Heart right ventricle (tissue), 16 donors: ENCODE measurements at regions not wholly inside any gene's neighbourhood (a gene's known extent, or its start where the extent isn't known, plus 50 kb on each side); places are given as distances from the start of the nearest gene placed in this dataset.

ENCODE experiments used
- ATAC-seq, 8 donors: fragments of 200-7000 bp; cut with Tn5 transposase; one replicate each; pipeline ENCODE4 v1.9.1; 2020; ENCODE audit warnings: mild to moderate bottlenecking in 8 of 8, moderate library complexity in 8 of 8, moderate number of reproducible peaks in 1 of 8
- DNase-seq, 2 donors: peaks; one replicate each; pipeline ENCODE4 v3.0.0-alpha.2; 2020
- H3K27ac ChIP-seq, 10 donors: fragments of 200-600 bp; sonication (generic) in 2 of 10; one replicate each; pipeline versions ENCODE4 v1.5.0 to v1.8.0; 2020 to 2022; ENCODE audit warnings: mild to moderate bottlenecking in 3 of 10
- H3K27me3 ChIP-seq, 7 donors: fragments of 200-600 bp; one replicate each; pipeline ENCODE4 v1.8.0; 2021 to 2022; ENCODE audit warnings: mild to moderate bottlenecking in 2 of 7
- H3K36me3 ChIP-seq, 9 donors: fragments of 200-600 bp; sonication (generic) in 1 of 9; one replicate each; pipeline versions ENCODE4 v1.5.0 to v1.8.0; 2020 to 2022; ENCODE audit warnings: mild to moderate bottlenecking in 2 of 9
- H3K4me1 ChIP-seq, 9 donors: fragments of 200-600 bp; sonication (generic) in 1 of 9; one replicate each; pipeline versions ENCODE4 v1.5.0 to v1.8.0; 2020 to 2022; ENCODE audit warnings: mild to moderate bottlenecking in 4 of 9
- H3K4me3 ChIP-seq, 10 donors: fragments of 200-600 bp; sonication (generic) in 2 of 10; one replicate each; pipeline versions ENCODE4 v1.5.0 to v1.8.0; 2020 to 2022; ENCODE audit warnings: mild to moderate bottlenecking in 7 of 10, moderate library complexity in 2 of 10
- H3K9me3 ChIP-seq, 11 donors: fragments of 200-600 bp in 10 of 11; sonication (generic) in 2 of 11; one replicate each; pipeline versions ENCODE4 v1.5.0 to v1.8.0; 2013 to 2022; ENCODE audit warnings: mild to moderate bottlenecking in 2 of 11, control low read depth in 1 of 11, moderate library complexity in 1 of 11
- CTCF ChIP-seq, 9 donors: fragments of 200-600 bp; sonication (generic) in 2 of 9; IDR thresholded peaks; one replicate each; pipeline versions ENCODE4 v1.5.0 to v1.8.0; 2021 to 2022; ENCODE audit warnings: antibody characterized with exemption in 9 of 9, mild to moderate bottlenecking in 5 of 9, moderate library complexity in 1 of 9
- whole genome bisulfite sequencing, 2 donors: extraction: QIAGEN DNeasy Blood & Tissue Kit; methylation state at CpG; one replicate each; pipeline ENCODE4 v1.1.7; 2013; ENCODE audit warnings: inconsistent platforms in 1 of 2; 5-methylcytosine and 5-hydroxymethylcytosine counted together
- intact Hi-C, 10 donors: fragments of 100-400 bp; cut with DNase I; formaldehyde crosslinking; loops; one replicate each; pipeline versions ENCODE4 v1.11.1 to v1.14.2; 2022
- donor health status: Arrhythmogenic right ventricular cardiomyopathy.
- donor health status: ischemic (EF 13 %, LVEDD 7.1; RV severe dilation, severe dysfunction).
- donor health status: healthy with polysubstance abuse.
- donor health status: DM: no; HTN: yes; CAD: no.
- donor health status: DM: no; HTN: no; CAD: no.
- donor health status: ischemic (EF 25% LVEDD 6.9; RV normal size, moderate dysfunction).
- donor health status: ischemic (EF 25% LVEDD 5.7; RV mildly dilated, moderate dysfunction).
- donor health status: healthy.
- donor health status: DM: yes; HTN: yes; CAD: no.
- donor health status: Ischemic cardiomyopathy.
- donor health status: ischemic (EF 35%, LVEDD 5.7; RV mildly dilated, moderate dysfunction).
- donor health status: nonischemic (EF 11% LVEDD 7.7; RV severe dilation, severe dysfunction).
- donor health status: DM: yes; HTN: yes; CAD: no.
- donor health status: PGD.
- donor health status: ischemic (EF 29% LVEDD 5.4; RV normal size, mild dysfunction).
- donor health status: nonischemic (EF 23%, LVEDD 6.1; RV moderate dilation, normal function).

- H3K27ac ChIP-seq, result no peak overlapping the region
- no peaks in the 10 kb centered on the region for H3K4me1 ChIP-seq
- no peak overlapping the region for H3K4me3 ChIP-seq
- 65 to 82% methylated on average over 6 of the region's 6 CpGs for WGBS, 2 donors
- no peaks in the 10 kb centered on the region for H3K36me3 ChIP-seq
- no peak for TF ChIP-seq CTCF (IDR thresholded peaks at IDR 0.05)
- ATAC-seq (no peak), DNase-seq (no peak)
- H3K9me3 ChIP-seq, result no peaks in the 10 kb centered on the region
- H3K27me3 ChIP-seq, result no peaks in the 10 kb centered on the region
- intact Hi-C loops, result no loop called here
Observed at GRCh38 chr13:109307027-109307426, 479.4 kb downstream of the IRS2 start.

GRCh38 chr13:109301726-109302125 lies 484.7 kb downstream of the IRS2 start:
- Histone ChIP-seq H3K4me3 (no peak overlapping the region), H3K9me3 (no peaks in the 10 kb centered on the region), H3K4me1 (no peaks in the 10 kb centered on the region), H3K27me3 (no peaks in the 10 kb centered on the region), H3K36me3 (no peaks in the 10 kb centered on the region), H3K27ac (no peak overlapping the region)
- TF ChIP-seq CTCF (IDR thresholded peaks at IDR 0.05), result no peak
- DNase-seq, result no peak
- ATAC-seq, result no peak
- WGBS, 2 donors, result 79 to 80% methylated on average over 5 of the region's 5 CpGs
- intact Hi-C loops, result no loop called here

- DNase-seq (no peak), ATAC-seq (no peak)
- 79 to 87% methylated on average over 4 of the region's 4 CpGs for WGBS, 2 donors
- no peaks in the 10 kb centered on the region for H3K27me3 ChIP-seq
- no peaks in the 10 kb centered on the region for H3K36me3 ChIP-seq
- no peaks in the 10 kb centered on the region for H3K4me1 ChIP-seq
- no peak overlapping the region for H3K27ac ChIP-seq
- TF ChIP-seq CTCF (IDR thresholded peaks at IDR 0.05), result no peak
- intact Hi-C loops, result no loop called here
- H3K9me3 ChIP-seq, result no peaks in the 10 kb centered on the region
- no peak overlapping the region for H3K4me3 ChIP-seq
Observed at GRCh38 chr13:109301276-109301675, 485.1 kb downstream of the IRS2 start.

- H3K4me3 ChIP-seq, result no peak overlapping the region
- DNase-seq (no peak), ATAC-seq (no peak)
- intact Hi-C loops, result no loop called here
- H3K27me3 ChIP-seq, result no peaks in the 10 kb centered on the region
- no peaks in the 10 kb centered on the region for H3K36me3 ChIP-seq
- WGBS, 2 donors, result 71 to 83% methylated on average over 2 of the region's 2 CpGs
- H3K9me3 ChIP-seq, result peaks cover 0 to 5% (median 0%) of the 10 kb centered on the region in 11 donors
- TF ChIP-seq CTCF (IDR thresholded peaks at IDR 0.05), result no peak
- no peaks in the 10 kb centered on the region for H3K4me1 ChIP-seq
- no peak overlapping the region for H3K27ac ChIP-seq
Observed at GRCh38 chr13:109297628-109298027, 488.8 kb downstream of the IRS2 start.

- no peak overlapping the region for H3K27ac ChIP-seq
- H3K9me3 ChIP-seq, result peaks cover 0 to 5% (median 0%) of the 10 kb centered on the region in 11 donors
- H3K4me3 ChIP-seq, result no peak overlapping the region
- no peak for ATAC-seq
- no peaks in the 10 kb centered on the region for H3K36me3 ChIP-seq
- intact Hi-C loops, result no loop called here
- H3K27me3 ChIP-seq, result no peaks in the 10 kb centered on the region
- DNase-seq, result no peak
- 95 to 98% methylated on average over 3 of the region's 3 CpGs for WGBS, 2 donors
- TF ChIP-seq CTCF (IDR thresholded peaks at IDR 0.05), result no peak
- peaks cover 0 to 3% (median 0%) of the 10 kb centered on the region in 9 donors for H3K4me1 ChIP-seq
Observed at GRCh38 chr13:109293166-109293565, 493.2 kb downstream of the IRS2 start.
